PC-3 (cell line): ENCODE measurements at regions not wholly inside any gene's neighbourhood (a gene's known extent, or its start where the extent isn't known, plus 50 kb on each side); places are given as distances from the start of the nearest gene placed in this dataset.
"Not testable (repeated sequence)": the region's sequence is repeated elsewhere in the genome, so short reads cannot be mapped to it uniquely, and the experiment has no call there.

Source experiments
- CTCF ChIP-seq: fragments of 300-600 bp; sonication (generic); conservative IDR thresholded peaks from 2 replicates; pipeline ENCODE4 v1.5.1; 2017; ENCODE audit warnings: antibody characterized with exemption, low read depth, mild to moderate bottlenecking, low read length
- EZH2 ChIP-seq: fragments of 300-600 bp; sonication (generic); IDR thresholded peaks from one replicate; pipeline ENCODE4 v1.6.1; 2017; ENCODE audit warnings: antibody characterized with exemption, mild to moderate bottlenecking, low read length; ENCODE audit not compliant: unreplicated experiment

- TF ChIP-seq CTCF, EZH2: not testable (repeated sequence)
Observed at GRCh38 chr2:185585165-185585564, 153.4 kb upstream of the FSIP2 start.
